ENCODE measurements at regions not wholly inside any gene's neighbourhood (a gene's known extent, or its start where the extent isn't known, plus 50 kb on each side); places are given as distances from the start of the nearest gene placed in this dataset.

- Mint-ChIP-seq H3K36me3 (ENCODE audit: insufficient read depth) (no peaks in the 10 kb centered on the region), H3K27me3 (no peaks in the 10 kb centered on the region), H3K4me3 (ENCODE audit: low read depth) (no peak overlapping the region), H3K4me1 (ENCODE audit: low read depth) (peaks cover 2% of the 10 kb centered on the region), H3K9me3 (ENCODE audit: low read depth) (no peaks in the 10 kb centered on the region), H3K27ac (no peak overlapping the region)
- TF ChIP-seq CTCF (IDR thresholded peaks at IDR 0.05; ENCODE audit: unreplicated experiment) = no peak
- no peak for DNase-seq (ENCODE audit: low spot score, unreplicated experiment)
Measured at GRCh38 chr3:161579395-161580126, 83.0 kb downstream of the OTOL1 start.

- Mint-ChIP-seq H3K9me3 (ENCODE audit: low read depth) (peaks cover 6% of the 10 kb centered on the region), H3K27ac (no peak overlapping the region), H3K4me1 (ENCODE audit: low read depth) (no peaks in the 10 kb centered on the region), H3K36me3 (ENCODE audit: insufficient read depth) (no peaks in the 10 kb centered on the region), H3K4me3 (ENCODE audit: low read depth) (no peak overlapping the region), H3K27me3 (no peaks in the 10 kb centered on the region)
- no peak for DNase-seq (ENCODE audit: low spot score, unreplicated experiment)
- no peak for TF ChIP-seq CTCF (IDR thresholded peaks at IDR 0.05; ENCODE audit: unreplicated experiment)
Measured at GRCh38 chr3:161585922-161586321, 89.3 kb downstream of the OTOL1 start.

GRCh38 chr3:161586556-161587235 lies 90.1 kb downstream of the OTOL1 start:
- Mint-ChIP-seq H3K27ac (no peak overlapping the region), H3K9me3 (ENCODE audit: low read depth) (peaks cover 13% of the 10 kb centered on the region), H3K4me1 (ENCODE audit: low read depth) (no peaks in the 10 kb centered on the region), H3K4me3 (ENCODE audit: low read depth) (no peak overlapping the region), H3K27me3 (no peaks in the 10 kb centered on the region), H3K36me3 (ENCODE audit: insufficient read depth) (peaks cover 3% of the 10 kb centered on the region)
- no peak for DNase-seq (ENCODE audit: low spot score, unreplicated experiment)
- TF ChIP-seq CTCF (IDR thresholded peaks at IDR 0.05; ENCODE audit: unreplicated experiment) = no peak

- peaks cover 13% of the 10 kb centered on the region for H3K4me1 Mint-ChIP-seq (ENCODE audit: low read depth)
- H3K36me3 Mint-ChIP-seq (ENCODE audit: insufficient read depth) = no peaks in the 10 kb centered on the region
- H3K27me3 Mint-ChIP-seq = no peaks in the 10 kb centered on the region
Measured at GRCh38 chr3:161598639-161599038, 102.0 kb downstream of the OTOL1 start.

GRCh38 chr3:161599697-161600096 lies 103.1 kb downstream of the OTOL1 start:
- Mint-ChIP-seq H3K36me3 (ENCODE audit: insufficient read depth) (no peaks in the 10 kb centered on the region), H3K27me3 (no peaks in the 10 kb centered on the region), H3K4me3 (ENCODE audit: low read depth) (no peak overlapping the region), H3K9me3 (ENCODE audit: low read depth) (no peaks in the 10 kb centered on the region), H3K4me1 (ENCODE audit: low read depth) (peaks cover 13% of the 10 kb centered on the region), H3K27ac (no peak overlapping the region)
- no peak for DNase-seq (ENCODE audit: low spot score, unreplicated experiment)
- no peak for TF ChIP-seq CTCF (IDR thresholded peaks at IDR 0.05; ENCODE audit: unreplicated experiment)

More at GRCh38 chr3:161598639-161599038, 102.0 kb downstream of the OTOL1 start:
- DNase-seq (ENCODE audit: low spot score, unreplicated experiment) = no peak
- Mint-ChIP-seq H3K27ac (no peak overlapping the region), H3K4me3 (ENCODE audit: low read depth) (no peak overlapping the region), H3K9me3 (ENCODE audit: low read depth) (no peaks in the 10 kb centered on the region)
- TF ChIP-seq CTCF (IDR thresholded peaks at IDR 0.05; ENCODE audit: unreplicated experiment) = no peak

All from progenitor cell of endocrine pancreas (in vitro differentiated cells).